Liver (tissue), 8 donors: ENCODE measurements at regions not wholly inside any gene's neighbourhood (a gene's known extent, or its start where the extent isn't known, plus 50 kb on each side); places are given as distances from the start of the nearest gene placed in this dataset.

ENCODE experiments used
- DNase-seq: peaks from one replicate; pipeline ENCODE4 v3.0.0-alpha.2; 2017; ENCODE audit warnings: low spot score
- H3K27ac ChIP-seq, 2 donors: one replicate each; pipeline ENCODE4 v1.7.0; 2013; ENCODE audit warnings: inconsistent platforms in 2 of 2, low read length in 2 of 2, control low read depth in 1 of 2, low read depth in 1 of 2, mild to moderate bottlenecking in 1 of 2
- H3K27me3 ChIP-seq, 4 donors: one replicate each; pipeline versions ENCODE4 v1.6.1 to v1.7.0; 2013; ENCODE audit warnings: low read length in 3 of 4, inconsistent platforms in 1 of 4, mild to moderate bottlenecking in 1 of 4, moderate library complexity in 1 of 4; ENCODE audit not compliant: control insufficient read depth in 4 of 4, insufficient read depth in 4 of 4
- H3K36me3 ChIP-seq, 4 donors: one replicate each; pipeline versions ENCODE4 v1.6.1 to v1.7.0; 2013; ENCODE audit warnings: low read length in 3 of 4, mild to moderate bottlenecking in 3 of 4, low read depth in 1 of 4, moderate library complexity in 1 of 4; ENCODE audit not compliant: control insufficient read depth in 4 of 4, insufficient read depth in 3 of 4
- H3K4me1 ChIP-seq, 4 donors: one replicate each; pipeline versions ENCODE4 v1.6.1 to v1.7.0; 2013; ENCODE audit warnings: low read length in 3 of 4, mild to moderate bottlenecking in 3 of 4, moderate library complexity in 1 of 4; ENCODE audit not compliant: control insufficient read depth in 4 of 4, insufficient read depth in 4 of 4
- H3K4me3 ChIP-seq, 3 donors: one replicate each; pipeline versions ENCODE4 v1.6.1 to v1.7.0; 2013; ENCODE audit warnings: low read length in 3 of 3, control low read depth in 1 of 3, low read depth in 1 of 3, mild to moderate bottlenecking in 1 of 3
- H3K9ac ChIP-seq, 2 donors: one replicate each; pipeline ENCODE4 v1.7.0; 2013; ENCODE audit warnings: low read length in 2 of 2, mild to moderate bottlenecking in 2 of 2, moderate library complexity in 2 of 2, control low read depth in 1 of 2, low read depth in 1 of 2
- H3K9me3 ChIP-seq, 4 donors: one replicate each; pipeline versions ENCODE4 v1.6.1 to v1.7.0; 2013; ENCODE audit warnings: low read length in 3 of 4; ENCODE audit not compliant: control insufficient read depth in 4 of 4
- EGR1 ChIP-seq, 2 donors: IDR thresholded peaks; 2 replicates each; pipeline ENCODE4 v1.6.1; 2016 to 2018; ENCODE audit warnings: antibody characterized with exemption in 2 of 2, low read depth in 2 of 2
- FOXA1 ChIP-seq: IDR thresholded peaks from 2 replicates; pipeline ENCODE4 v1.6.1; 2016; ENCODE audit warnings: antibody characterized with exemption
- FOXA2 ChIP-seq: IDR thresholded peaks from 2 replicates; pipeline ENCODE4 v1.6.1; 2016; ENCODE audit warnings: antibody characterized with exemption
- GABPA ChIP-seq, 2 donors: IDR thresholded peaks in 1 of 2; conservative IDR thresholded peaks in 1 of 2; 2 replicates each; pipeline ENCODE4 v1.6.1; 2016; ENCODE audit warnings: antibody characterized with exemption in 2 of 2, mild to moderate bottlenecking in 1 of 2, moderate library complexity in 1 of 2
- HNF4A ChIP-seq, 2 donors: conservative IDR thresholded peaks; 2 replicates each; pipeline ENCODE4 v1.6.1; 2016; ENCODE audit warnings: antibody characterized with exemption in 2 of 2, mild to moderate bottlenecking in 2 of 2
- HNF4G ChIP-seq: IDR thresholded peaks from 2 replicates; pipeline ENCODE4 v1.6.1; 2016; ENCODE audit warnings: antibody characterized with exemption
- JUND ChIP-seq, 2 donors: IDR thresholded peaks; 2 replicates each; pipeline ENCODE4 v1.6.1; 2016; ENCODE audit warnings: antibody characterized with exemption in 2 of 2
- NR2F2 ChIP-seq: IDR thresholded peaks from 2 replicates; pipeline ENCODE4 v1.6.1; 2016; ENCODE audit warnings: antibody characterized with exemption
- RAD21 ChIP-seq, 2 donors: IDR thresholded peaks; 2 replicates each; pipeline ENCODE4 v1.6.1; 2016; ENCODE audit warnings: antibody characterized with exemption in 2 of 2, mild to moderate bottlenecking in 2 of 2
- RXRA ChIP-seq, 2 donors: IDR thresholded peaks; 2 replicates each; pipeline ENCODE4 v1.6.1; 2017 to 2018; ENCODE audit warnings: antibody characterized with exemption in 2 of 2, mild to moderate bottlenecking in 1 of 2
- SP1 ChIP-seq: IDR thresholded peaks from 2 replicates; pipeline ENCODE4 v1.6.1; 2018; ENCODE audit warnings: antibody characterized with exemption, mild to moderate bottlenecking
- TAF1 ChIP-seq: conservative IDR thresholded peaks from 2 replicates; pipeline ENCODE4 v1.6.1; 2016; ENCODE audit warnings: antibody characterized with exemption, mild to moderate bottlenecking
- YY1 ChIP-seq: IDR thresholded peaks from 2 replicates; pipeline ENCODE4 v1.6.1; 2016; ENCODE audit warnings: antibody characterized with exemption, mild to moderate bottlenecking
- WGBS: extraction: QIAGEN DNeasy Blood & Tissue Kit; methylation state at CpG from one replicate; pipeline ENCODE4 v1.1.7; 2013; 5-methylcytosine and 5-hydroxymethylcytosine counted together
- TF ChIP-seq, protein P1 (sequence below): IDR thresholded peaks from 2 replicates; pipeline ENCODE4 v1.6.1; 2016; ENCODE audit warnings: antibody characterized with exemption
- TF ChIP-seq, protein P2 (sequence below): fragments of 150-350 bp; IDR thresholded peaks from 2 replicates; pipeline ENCODE4 v1.5.1; 2017; ENCODE audit warnings: improper control_type of control experiment, low read depth, low read length; ENCODE audit not compliant: missing input control
- TF ChIP-seq, protein P3 (sequence below): IDR thresholded peaks from 2 replicates; pipeline ENCODE4 v1.6.1; 2016; ENCODE audit warnings: antibody characterized with exemption
- TF ChIP-seq, protein P4 (sequence below): IDR thresholded peaks from 2 replicates; pipeline ENCODE4 v1.6.1; 2016; ENCODE audit warnings: antibody characterized with exemption, mild to moderate bottlenecking
- TF ChIP-seq, protein P5 (sequence below): IDR thresholded peaks from 2 replicates; pipeline ENCODE4 v1.6.1; 2016; ENCODE audit warnings: antibody characterized with exemption
- donor health status: healthy.
- donor health status: healthy.
- donor health status: healthy.
- donor health status: healthy.
- donor health status: healthy.

DNA sequence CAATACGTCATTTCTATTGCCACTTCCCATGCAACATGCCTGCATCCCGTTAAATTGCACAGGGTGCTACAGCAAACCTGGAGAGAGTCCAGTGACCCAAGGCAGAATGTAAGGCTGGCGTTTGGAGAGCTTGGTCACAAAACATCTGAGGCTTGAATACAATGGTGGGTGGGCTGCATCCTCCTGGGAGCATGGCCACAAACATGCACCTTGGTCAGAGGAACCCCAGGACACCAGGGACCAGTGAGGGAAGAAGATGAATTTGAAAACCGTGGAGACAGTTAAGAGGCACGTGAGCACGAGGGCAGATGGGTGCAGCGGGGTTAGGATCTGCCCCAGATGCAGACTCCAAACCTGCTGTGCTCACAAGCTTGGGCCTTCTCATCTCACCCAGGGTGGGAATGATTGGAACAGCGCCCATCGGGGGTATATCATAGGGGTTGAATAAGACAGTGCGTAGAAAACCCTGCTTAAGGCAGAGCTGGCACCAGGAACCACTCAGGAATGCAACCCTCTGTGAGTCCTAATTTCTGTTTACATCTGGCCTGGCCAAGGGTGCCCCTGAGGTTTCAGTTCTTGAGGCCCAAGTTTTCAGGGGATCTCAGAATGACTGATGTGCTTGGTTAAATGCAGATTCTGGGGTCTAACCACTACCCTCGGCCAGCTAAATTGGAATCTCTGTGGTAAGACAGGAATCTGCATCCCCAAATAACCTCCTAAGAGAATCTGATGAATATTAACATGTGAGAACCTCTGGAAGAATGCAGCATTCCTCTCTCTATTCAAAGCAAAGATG is 97.2 kb downstream of the ARL4C start:
- no peaks in the 10 kb centered on the region for H3K9me3 ChIP-seq
- H3K4me3 ChIP-seq, result no peak overlapping the region
- no peaks in the 10 kb centered on the region for H3K36me3 ChIP-seq
- H3K4me1 ChIP-seq, result no peaks in the 10 kb centered on the region
- TF ChIP-seq FOXA1 (no peak), JUND (IDR thresholded peaks at IDR 0.05) (no peak)
- TF ChIP-seq, protein P1, sequence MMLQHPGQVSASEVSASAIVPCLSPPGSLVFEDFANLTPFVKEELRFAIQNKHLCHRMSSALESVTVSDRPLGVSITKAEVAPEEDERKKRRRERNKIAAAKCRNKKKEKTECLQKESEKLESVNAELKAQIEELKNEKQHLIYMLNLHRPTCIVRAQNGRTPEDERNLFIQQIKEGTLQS, result no peak
- TF ChIP-seq, protein P2, sequence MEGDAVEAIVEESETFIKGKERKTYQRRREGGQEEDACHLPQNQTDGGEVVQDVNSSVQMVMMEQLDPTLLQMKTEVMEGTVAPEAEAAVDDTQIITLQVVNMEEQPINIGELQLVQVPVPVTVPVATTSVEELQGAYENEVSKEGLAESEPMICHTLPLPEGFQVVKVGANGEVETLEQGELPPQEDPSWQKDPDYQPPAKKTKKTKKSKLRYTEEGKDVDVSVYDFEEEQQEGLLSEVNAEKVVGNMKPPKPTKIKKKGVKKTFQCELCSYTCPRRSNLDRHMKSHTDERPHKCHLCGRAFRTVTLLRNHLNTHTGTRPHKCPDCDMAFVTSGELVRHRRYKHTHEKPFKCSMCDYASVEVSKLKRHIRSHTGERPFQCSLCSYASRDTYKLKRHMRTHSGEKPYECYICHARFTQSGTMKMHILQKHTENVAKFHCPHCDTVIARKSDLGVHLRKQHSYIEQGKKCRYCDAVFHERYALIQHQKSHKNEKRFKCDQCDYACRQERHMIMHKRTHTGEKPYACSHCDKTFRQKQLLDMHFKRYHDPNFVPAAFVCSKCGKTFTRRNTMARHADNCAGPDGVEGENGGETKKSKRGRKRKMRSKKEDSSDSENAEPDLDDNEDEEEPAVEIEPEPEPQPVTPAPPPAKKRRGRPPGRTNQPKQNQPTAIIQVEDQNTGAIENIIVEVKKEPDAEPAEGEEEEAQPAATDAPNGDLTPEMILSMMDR, result no peak
- no peaks in the 10 kb centered on the region for H3K27me3 ChIP-seq
- no peak overlapping the region for H3K27ac ChIP-seq
- H3K9ac ChIP-seq, result no peak overlapping the region
- DNase-seq, result no peak
- 86% methylated on average over 11 of the region's 11 CpGs for WGBS

DNA sequence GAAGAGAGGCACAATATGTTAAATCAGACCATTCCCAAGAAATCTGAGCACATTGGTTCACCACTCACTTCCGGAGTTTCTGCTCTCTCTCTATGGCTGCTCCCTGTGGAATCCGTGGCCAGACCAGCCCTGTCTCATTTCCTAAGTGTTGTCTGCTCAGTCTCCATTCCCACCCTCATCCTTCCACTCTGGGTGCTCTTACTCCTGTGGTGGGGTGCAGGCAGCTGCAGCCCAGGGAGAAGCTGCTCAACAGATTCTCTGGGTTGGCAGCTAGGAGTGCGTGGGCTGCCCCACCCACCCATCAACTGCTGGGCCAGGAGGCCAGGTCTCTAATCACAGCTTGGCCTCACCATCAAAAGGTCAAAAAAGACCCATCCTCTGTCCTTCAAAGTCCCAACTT is 98.3 kb downstream of the ARL4C start:
- no peak for DNase-seq
- H3K27me3 ChIP-seq, result no peaks in the 10 kb centered on the region
- WGBS, result 89% methylated on average over 3 of the region's 3 CpGs
- no peak overlapping the region for H3K9ac ChIP-seq
- no peak overlapping the region for H3K4me3 ChIP-seq
- H3K9me3 ChIP-seq, result no peaks in the 10 kb centered on the region
- no peaks in the 10 kb centered on the region for H3K36me3 ChIP-seq
- no peaks in the 10 kb centered on the region for H3K4me1 ChIP-seq
- no peak for TF ChIP-seq RAD21 (IDR thresholded peaks at IDR 0.05)
- TF ChIP-seq, protein P3, sequence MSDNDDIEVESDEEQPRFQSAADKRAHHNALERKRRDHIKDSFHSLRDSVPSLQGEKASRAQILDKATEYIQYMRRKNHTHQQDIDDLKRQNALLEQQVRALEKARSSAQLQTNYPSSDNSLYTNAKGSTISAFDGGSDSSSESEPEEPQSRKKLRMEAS, result no peak
- no peak for TF ChIP-seq RXRA (IDR thresholded peaks at IDR 0.05)
- no peak for TF ChIP-seq FOXA1
- TF ChIP-seq, protein P2, result no peak
- no peak for TF ChIP-seq TAF1
- TF ChIP-seq SP1, result no peak
- TF ChIP-seq NR2F2, result no peak
- TF ChIP-seq, protein P4, sequence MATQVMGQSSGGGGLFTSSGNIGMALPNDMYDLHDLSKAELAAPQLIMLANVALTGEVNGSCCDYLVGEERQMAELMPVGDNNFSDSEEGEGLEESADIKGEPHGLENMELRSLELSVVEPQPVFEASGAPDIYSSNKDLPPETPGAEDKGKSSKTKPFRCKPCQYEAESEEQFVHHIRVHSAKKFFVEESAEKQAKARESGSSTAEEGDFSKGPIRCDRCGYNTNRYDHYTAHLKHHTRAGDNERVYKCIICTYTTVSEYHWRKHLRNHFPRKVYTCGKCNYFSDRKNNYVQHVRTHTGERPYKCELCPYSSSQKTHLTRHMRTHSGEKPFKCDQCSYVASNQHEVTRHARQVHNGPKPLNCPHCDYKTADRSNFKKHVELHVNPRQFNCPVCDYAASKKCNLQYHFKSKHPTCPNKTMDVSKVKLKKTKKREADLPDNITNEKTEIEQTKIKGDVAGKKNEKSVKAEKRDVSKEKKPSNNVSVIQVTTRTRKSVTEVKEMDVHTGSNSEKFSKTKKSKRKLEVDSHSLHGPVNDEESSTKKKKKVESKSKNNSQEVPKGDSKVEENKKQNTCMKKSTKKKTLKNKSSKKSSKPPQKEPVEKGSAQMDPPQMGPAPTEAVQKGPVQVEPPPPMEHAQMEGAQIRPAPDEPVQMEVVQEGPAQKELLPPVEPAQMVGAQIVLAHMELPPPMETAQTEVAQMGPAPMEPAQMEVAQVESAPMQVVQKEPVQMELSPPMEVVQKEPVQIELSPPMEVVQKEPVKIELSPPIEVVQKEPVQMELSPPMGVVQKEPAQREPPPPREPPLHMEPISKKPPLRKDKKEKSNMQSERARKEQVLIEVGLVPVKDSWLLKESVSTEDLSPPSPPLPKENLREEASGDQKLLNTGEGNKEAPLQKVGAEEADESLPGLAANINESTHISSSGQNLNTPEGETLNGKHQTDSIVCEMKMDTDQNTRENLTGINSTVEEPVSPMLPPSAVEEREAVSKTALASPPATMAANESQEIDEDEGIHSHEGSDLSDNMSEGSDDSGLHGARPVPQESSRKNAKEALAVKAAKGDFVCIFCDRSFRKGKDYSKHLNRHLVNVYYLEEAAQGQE, result no peak
- TF ChIP-seq, protein P1, result no peak
- no peak for TF ChIP-seq JUND (IDR thresholded peaks at IDR 0.05)
- TF ChIP-seq FOXA2, result no peak
- TF ChIP-seq, protein P5, sequence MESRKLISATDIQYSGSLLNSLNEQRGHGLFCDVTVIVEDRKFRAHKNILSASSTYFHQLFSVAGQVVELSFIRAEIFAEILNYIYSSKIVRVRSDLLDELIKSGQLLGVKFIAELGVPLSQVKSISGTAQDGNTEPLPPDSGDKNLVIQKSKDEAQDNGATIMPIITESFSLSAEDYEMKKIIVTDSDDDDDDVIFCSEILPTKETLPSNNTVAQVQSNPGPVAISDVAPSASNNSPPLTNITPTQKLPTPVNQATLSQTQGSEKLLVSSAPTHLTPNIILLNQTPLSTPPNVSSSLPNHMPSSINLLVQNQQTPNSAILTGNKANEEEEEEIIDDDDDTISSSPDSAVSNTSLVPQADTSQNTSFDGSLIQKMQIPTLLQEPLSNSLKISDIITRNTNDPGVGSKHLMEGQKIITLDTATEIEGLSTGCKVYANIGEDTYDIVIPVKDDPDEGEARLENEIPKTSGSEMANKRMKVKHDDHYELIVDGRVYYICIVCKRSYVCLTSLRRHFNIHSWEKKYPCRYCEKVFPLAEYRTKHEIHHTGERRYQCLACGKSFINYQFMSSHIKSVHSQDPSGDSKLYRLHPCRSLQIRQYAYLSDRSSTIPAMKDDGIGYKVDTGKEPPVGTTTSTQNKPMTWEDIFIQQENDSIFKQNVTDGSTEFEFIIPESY, result no peak
- TF ChIP-seq HNF4A (conservative IDR thresholded peaks at IDR 0.05), result no peak
- TF ChIP-seq HNF4G, result no peak
- no peak for TF ChIP-seq EGR1 (IDR thresholded peaks at IDR 0.05; ENCODE audit: low read depth in 2 of 2)
- no peak for TF ChIP-seq YY1
- no peak for TF ChIP-seq GABPA (IDR thresholded peaks at IDR 0.05 in 1 of 2, conservative IDR thresholded peaks at IDR 0.05 in 1 of 2)
- no peak overlapping the region for H3K27ac ChIP-seq
